Left ventricle myocardium inferior (tissue), 1 donor: ENCODE measurements at regions not wholly inside any gene's neighbourhood (a gene's known extent, or its start where the extent isn't known, plus 50 kb on each side); places are given as distances from the start of the nearest gene placed in this dataset.
"Not testable (repeated sequence)": the region's sequence is repeated elsewhere in the genome, so short reads cannot be mapped to it uniquely, and the experiment has no call there.

ENCODE experiments used
- DNase-seq: peaks from one replicate; pipeline ENCODE4 v3.0.0-alpha.2; 2020
- H3K27ac ChIP-seq: fragments of 200-600 bp; replicated peaks from 2 replicates; pipeline ENCODE4 v1.8.0; 2021
- H3K27me3 ChIP-seq: fragments of 200-600 bp; 2 replicates; pipeline ENCODE4 v1.8.0; 2021; ENCODE audit warnings: low read depth
- H3K36me3 ChIP-seq: fragments of 200-600 bp; 2 replicates; pipeline ENCODE4 v1.8.0; 2021
- H3K4me1 ChIP-seq: fragments of 200-600 bp; 2 replicates; pipeline ENCODE4 v1.8.0; 2021
- H3K4me3 ChIP-seq: fragments of 200-600 bp; 2 replicates; pipeline ENCODE4 v1.8.0; 2021; ENCODE audit warnings: mild to moderate bottlenecking, moderate library complexity
- H3K9me3 ChIP-seq: fragments of 200-600 bp; replicated peaks from 2 replicates; pipeline ENCODE4 v1.8.0; 2021
- intact Hi-C: fragments of 100-400 bp; cut with micrococcal nuclease; formaldehyde crosslinking; loops from one replicate; pipeline ENCODE4 v1.11.0; 2022
- TF ChIP-seq, protein P1 (sequence below): fragments of 200-600 bp; IDR thresholded peaks from 2 replicates; pipeline ENCODE4 v1.8.0; 2021; ENCODE audit warnings: antibody characterized with exemption, mild to moderate bottlenecking, borderline replicate concordance
- donor health status: DM: no; HTN: yes; CAD: no; lungs with severe emphysema.

DNA sequence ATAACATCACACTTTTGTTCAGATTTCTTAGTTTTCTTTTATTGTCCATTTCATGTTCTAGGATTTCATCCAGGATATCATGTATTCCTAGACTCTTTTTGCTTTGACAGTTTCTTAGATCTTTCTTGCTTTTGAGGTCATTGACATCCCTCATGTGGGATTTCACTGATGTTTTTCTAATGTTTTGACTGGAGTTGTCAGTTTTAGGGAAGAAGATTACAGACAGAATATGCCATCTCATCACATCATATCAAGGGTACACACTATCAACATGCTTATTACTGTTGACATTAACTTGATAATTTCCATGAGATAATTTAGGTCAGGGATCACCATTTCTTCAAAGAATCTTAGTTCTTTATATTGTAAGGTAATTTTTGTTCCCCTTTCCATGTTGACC is 101.7 kb downstream of the NPAP1 start:
- intact Hi-C loops = no loop called here
- peaks cover 46% of the 10 kb centered on the region for H3K9me3 ChIP-seq
- TF ChIP-seq, protein P1, sequence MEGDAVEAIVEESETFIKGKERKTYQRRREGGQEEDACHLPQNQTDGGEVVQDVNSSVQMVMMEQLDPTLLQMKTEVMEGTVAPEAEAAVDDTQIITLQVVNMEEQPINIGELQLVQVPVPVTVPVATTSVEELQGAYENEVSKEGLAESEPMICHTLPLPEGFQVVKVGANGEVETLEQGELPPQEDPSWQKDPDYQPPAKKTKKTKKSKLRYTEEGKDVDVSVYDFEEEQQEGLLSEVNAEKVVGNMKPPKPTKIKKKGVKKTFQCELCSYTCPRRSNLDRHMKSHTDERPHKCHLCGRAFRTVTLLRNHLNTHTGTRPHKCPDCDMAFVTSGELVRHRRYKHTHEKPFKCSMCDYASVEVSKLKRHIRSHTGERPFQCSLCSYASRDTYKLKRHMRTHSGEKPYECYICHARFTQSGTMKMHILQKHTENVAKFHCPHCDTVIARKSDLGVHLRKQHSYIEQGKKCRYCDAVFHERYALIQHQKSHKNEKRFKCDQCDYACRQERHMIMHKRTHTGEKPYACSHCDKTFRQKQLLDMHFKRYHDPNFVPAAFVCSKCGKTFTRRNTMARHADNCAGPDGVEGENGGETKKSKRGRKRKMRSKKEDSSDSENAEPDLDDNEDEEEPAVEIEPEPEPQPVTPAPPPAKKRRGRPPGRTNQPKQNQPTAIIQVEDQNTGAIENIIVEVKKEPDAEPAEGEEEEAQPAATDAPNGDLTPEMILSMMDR = no peak
- no peak for DNase-seq
- no peak overlapping the region for H3K27ac ChIP-seq
- H3K4me3 ChIP-seq = no peak overlapping the region
- H3K27me3 ChIP-seq = peaks cover 58% of the 10 kb centered on the region
- H3K36me3 ChIP-seq = no peaks in the 10 kb centered on the region
- no peaks in the 10 kb centered on the region for H3K4me1 ChIP-seq

DNA sequence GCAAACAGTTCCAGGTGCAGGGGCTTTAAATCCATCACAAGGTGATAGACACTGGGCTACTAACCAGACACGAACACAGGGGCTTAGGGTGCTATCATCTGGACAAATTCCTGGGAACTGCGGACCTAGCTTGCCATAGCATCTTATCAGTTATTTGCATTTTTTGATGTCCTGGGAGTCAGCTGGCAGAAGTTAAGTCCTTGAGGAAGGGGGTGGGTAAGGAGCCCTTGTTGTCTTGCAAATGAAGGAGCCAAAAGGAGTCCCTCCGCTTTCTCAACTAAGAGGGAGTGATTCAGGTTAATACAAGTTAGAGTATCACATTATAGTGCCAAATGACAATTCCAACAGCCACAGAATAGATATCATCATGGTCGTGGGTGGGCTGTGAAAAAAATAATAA is 108.9 kb downstream of the NPAP1 start:
- peaks cover 46% of the 10 kb centered on the region for H3K27me3 ChIP-seq
- H3K9me3 ChIP-seq = peaks cover 17% of the 10 kb centered on the region
- H3K4me1 ChIP-seq = no peaks in the 10 kb centered on the region
- TF ChIP-seq, protein P1 = no peak
- no peak for DNase-seq
- H3K36me3 ChIP-seq = no peaks in the 10 kb centered on the region
- no peak overlapping the region for H3K4me3 ChIP-seq
- no peak overlapping the region for H3K27ac ChIP-seq
- intact Hi-C loops = no loop called here

DNA sequence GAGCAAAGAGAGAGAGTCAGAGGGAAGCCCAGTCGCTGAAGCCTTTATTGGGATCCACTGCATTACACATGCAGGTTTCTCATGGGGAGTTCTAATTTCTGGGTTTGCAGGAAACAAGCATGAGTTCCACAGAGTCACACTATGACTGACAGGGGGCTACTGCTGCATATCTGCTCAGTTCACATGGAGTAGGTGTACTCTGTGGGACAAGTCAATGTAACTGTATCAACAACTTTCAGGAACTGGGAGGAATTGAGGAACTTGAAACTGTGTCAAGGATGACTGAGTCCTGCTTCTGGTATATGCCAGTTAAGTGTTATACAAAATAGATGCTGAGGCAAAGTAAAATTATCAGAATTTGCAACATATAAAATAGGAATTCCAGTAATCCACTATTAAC is 110.8 kb downstream of the NPAP1 start:
- peaks cover 36% of the 10 kb centered on the region for H3K27me3 ChIP-seq
- no peak for DNase-seq
- TF ChIP-seq, protein P1 = no peak
- intact Hi-C loops = no loop called here
- H3K4me3 ChIP-seq = no peak overlapping the region
- no peak overlapping the region for H3K27ac ChIP-seq
- peaks cover 14% of the 10 kb centered on the region for H3K9me3 ChIP-seq
- no peaks in the 10 kb centered on the region for H3K36me3 ChIP-seq
- no peaks in the 10 kb centered on the region for H3K4me1 ChIP-seq

DNA sequence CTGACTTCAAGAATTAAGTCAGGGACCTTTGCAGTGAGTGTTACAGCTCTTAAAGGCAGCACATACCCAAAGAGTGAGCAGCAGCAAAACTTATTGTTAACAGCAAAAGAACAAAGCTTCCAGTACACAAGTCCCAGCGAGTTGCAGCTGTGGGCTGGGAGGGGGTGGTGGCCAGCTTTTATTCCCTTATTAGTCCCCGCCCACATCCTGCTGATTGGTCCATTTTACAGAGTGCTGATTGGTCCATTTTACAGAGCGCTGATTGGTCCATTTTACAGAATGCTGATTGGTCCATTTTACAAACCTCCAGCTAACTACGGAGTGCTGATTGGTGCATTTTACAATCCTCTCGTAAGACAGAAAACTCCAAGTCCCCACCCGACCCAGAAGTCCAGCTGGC is 127.0 kb downstream of the NPAP1 start:
- H3K27ac ChIP-seq, H3K4me1 ChIP-seq, H3K4me3 ChIP-seq, H3K36me3 ChIP-seq, DNase-seq, H3K9me3 ChIP-seq, intact Hi-C loops: not testable (repeated sequence)
- H3K27me3 ChIP-seq = peaks cover 20% of the 10 kb centered on the region

DNA sequence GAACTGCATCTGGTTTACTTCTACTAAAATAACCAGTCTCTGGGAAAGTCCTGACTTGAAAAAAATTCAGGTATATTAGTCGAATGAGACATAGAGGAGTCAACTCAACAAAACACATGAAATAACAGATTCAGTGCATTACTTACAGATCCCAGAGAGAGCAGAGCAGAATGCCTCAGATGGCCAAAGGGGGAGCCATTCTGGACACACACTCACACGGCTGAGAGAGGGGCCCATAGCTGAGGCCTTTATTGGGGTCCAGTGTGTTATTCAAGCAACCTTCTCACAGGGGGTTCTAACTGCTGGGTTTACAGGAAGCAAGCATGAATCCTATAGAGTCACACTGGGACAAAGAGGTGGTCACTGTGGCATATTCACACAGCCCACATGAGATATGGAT is 135.1 kb upstream of the SNRPN start:
- TF ChIP-seq, protein P1 = no peak
- H3K9me3 ChIP-seq = peaks cover 5% of the 10 kb centered on the region
- no peaks in the 10 kb centered on the region for H3K4me1 ChIP-seq
- intact Hi-C loops = no loop called here
- H3K36me3 ChIP-seq = no peaks in the 10 kb centered on the region
- no peak overlapping the region for H3K4me3 ChIP-seq
- no peak for DNase-seq
- no peak overlapping the region for H3K27ac ChIP-seq
- no peaks in the 10 kb centered on the region for H3K27me3 ChIP-seq

DNA sequence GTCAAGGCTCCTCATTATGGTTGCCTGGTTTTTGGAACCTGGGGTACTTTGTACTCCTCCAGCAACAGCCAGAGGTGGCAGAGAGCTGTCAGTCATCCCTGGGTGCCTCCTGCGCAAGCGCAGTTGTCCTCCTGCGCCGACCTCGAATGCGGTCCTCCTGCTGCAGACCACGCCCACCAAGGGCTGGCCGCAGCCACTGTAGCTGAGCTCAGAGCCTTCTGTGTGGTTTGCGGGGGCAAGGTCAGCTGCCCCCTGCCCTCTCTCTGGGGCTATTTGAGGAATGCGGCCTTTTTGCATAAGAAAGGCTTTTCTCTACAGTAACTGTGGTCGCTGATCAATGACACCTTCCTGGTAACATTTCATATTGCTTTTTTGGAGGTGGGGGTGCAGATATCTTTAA is 131.3 kb upstream of the SNRPN start:
- Histone ChIP-seq H3K9me3 (peaks cover 5% of the 10 kb centered on the region), H3K27me3 (no peaks in the 10 kb centered on the region), H3K36me3 (no peaks in the 10 kb centered on the region), H3K4me3 (peak overlapping the region; percentile 61), H3K27ac (no peak overlapping the region), H3K4me1 (no peaks in the 10 kb centered on the region)
- intact Hi-C loops = no loop called here
- DNase-seq = peak; percentile 59
- TF ChIP-seq, protein P1 = no peak
